ENCODE measurements at regions not wholly inside any gene's neighbourhood (a gene's known extent, or its start where the extent isn't known, plus 50 kb on each side); places are given as distances from the start of the nearest gene placed in this dataset.

GRCh38 chr20:23255716-23256385, 94.7 kb upstream of the NXT1 start:
- no peak for TF ChIP-seq NR2C2 (IDR thresholded peaks at IDR 0.05; ENCODE audit: borderline replicate concordance, control insufficient read depth, insufficient read length, low read depth)
- TF ChIP-seq TBL1XR1 (IDR thresholded peaks at IDR 0.05; ENCODE audit: low read depth, low read length), result no peak
- TF ChIP-seq RFX5 (IDR thresholded peaks at IDR 0.05; ENCODE audit: low read depth, low read length), result no peak
- TF ChIP-seq CTCF (IDR thresholded peaks at IDR 0.05 in 2 of 3, conservative IDR thresholded peaks at IDR 0.05 in 1 of 3; ENCODE audit: control insufficient read depth in 2 of 3, extremely low read depth in 1 of 3, insufficient read depth in 1 of 3, low read depth in 3 of 3, low read length in 3 of 3), result no peak

Measured in GM12878 (cell line).